GM13977 (cell line): ENCODE measurements at regions not wholly inside any gene's neighbourhood (a gene's known extent, or its start where the extent isn't known, plus 50 kb on each side); places are given as distances from the start of the nearest gene placed in this dataset.

Experiments
- DNase-seq: peaks from one replicate; pipeline ENCODE4 v3.0.0; 2012; ENCODE audit warnings: low spot score
- CTCF ChIP-seq: IDR thresholded peaks from 2 replicates; pipeline ENCODE4 v1.5.1; 2012; ENCODE audit warnings: mild to moderate bottlenecking, control low read depth; ENCODE audit not compliant: insufficient read depth; ENCODE audit errors: extremely low read depth, missing control alignments
- in situ Hi-C: fragments of 300-500 bp; cut with MboI; formaldehyde crosslinking; loops from one replicate; pipeline ENCODE4 v1.12.0; 2022; ENCODE audit warnings: low sequenced_read_pairs, low pct_unique_long_range_greater_than_20kb, mixed read lengths, inconsistent platforms; ENCODE audit not compliant: unreplicated experiment

GRCh38 chr1:90192408-90192807 is 197.5 kb downstream of the ZNF326 start:
- in situ Hi-C loops, result no loop called here
- DNase-seq, result no peak
- no peak for TF ChIP-seq CTCF

GRCh38 chr1:90190523-90190922 is 195.6 kb downstream of the ZNF326 start:
- no peak for DNase-seq
- in situ Hi-C loops, result no loop called here
- TF ChIP-seq CTCF, result no peak

- in situ Hi-C loops, result no loop called here
- DNase-seq, result no peak
- TF ChIP-seq CTCF, result no peak
Measured at GRCh38 chr1:90189889-90190288, 195.0 kb downstream of the ZNF326 start.

- no peak for DNase-seq
- no peak for TF ChIP-seq CTCF
- in situ Hi-C loops, result no loop called here
Measured at GRCh38 chr1:90187323-90187585, 192.3 kb downstream of the ZNF326 start.

DNA sequence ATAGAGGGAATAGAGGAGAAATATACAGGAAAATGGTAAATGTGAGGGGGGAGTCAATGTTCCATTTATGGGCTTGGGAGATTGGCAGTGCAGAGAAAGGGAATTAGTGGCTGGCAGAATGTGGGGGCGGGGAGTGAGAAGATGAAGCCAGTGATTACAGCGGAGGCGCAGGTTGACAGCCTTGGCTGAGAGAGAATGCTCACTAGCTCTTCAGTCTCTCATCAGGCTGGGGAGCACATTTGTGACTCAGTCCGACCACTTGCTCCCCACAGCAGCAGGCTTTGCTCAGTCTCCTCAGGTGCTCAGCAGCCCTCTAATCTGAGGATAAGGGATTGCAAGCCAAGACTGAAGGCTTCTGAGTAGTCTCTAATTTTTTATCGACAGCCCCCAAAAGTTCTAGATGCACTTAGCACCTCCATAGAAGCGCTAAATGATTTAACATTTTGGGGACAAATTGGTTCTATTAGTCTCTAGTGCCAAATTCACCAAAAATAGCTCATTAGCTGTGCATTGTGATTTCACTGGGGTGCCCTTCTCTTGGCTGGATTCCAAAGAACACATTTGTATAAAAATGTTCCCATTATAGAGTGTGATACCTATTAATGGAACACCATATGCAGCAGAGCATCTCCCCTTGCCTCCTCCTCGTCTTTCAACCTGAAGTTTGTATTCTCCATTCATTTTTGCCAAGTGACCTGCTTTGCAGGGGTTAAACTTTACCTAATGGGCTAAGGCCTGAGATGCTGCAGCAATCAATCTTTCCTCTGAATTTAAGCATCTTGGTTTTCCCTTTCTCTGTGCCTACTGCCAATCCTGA is 191.8 kb downstream of the ZNF326 start:
- TF ChIP-seq CTCF, result no peak
- in situ Hi-C loops, result no loop called here
- DNase-seq, result no peak

GRCh38 chr1:90176530-90176929 is 181.6 kb downstream of the ZNF326 start:
- in situ Hi-C loops, result no loop called here
- no peak for TF ChIP-seq CTCF

GRCh38 chr1:90175490-90176167 is 180.7 kb downstream of the ZNF326 start:
- in situ Hi-C loops, result no loop called here
- no peak for DNase-seq
- TF ChIP-seq CTCF, result no peak

More at GRCh38 chr1:90176530-90176929, 181.6 kb downstream of the ZNF326 start:
- no peak for DNase-seq
